ENCODE measurements at regions not wholly inside any gene's neighbourhood (a gene's known extent, or its start where the extent isn't known, plus 50 kb on each side); places are given as distances from the start of the nearest gene placed in this dataset.

DNA sequence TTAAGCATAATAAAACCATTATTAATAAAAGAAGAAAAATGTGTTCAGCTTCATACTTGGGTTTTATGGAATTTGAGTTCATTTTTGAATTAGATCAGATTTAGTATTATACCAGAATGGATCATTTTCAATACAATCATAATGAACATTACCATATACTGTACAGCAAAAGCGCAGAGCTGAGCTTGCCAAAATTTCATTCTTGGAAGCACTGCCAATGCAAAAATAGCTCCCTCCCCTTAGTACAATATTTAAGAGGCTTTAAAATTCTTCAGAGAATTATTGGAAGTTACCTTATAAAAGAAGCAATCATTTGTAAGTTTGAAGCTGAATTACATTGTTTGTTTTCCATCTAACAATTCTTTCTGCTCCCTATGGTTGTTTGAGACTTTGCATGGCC is 938.1 kb upstream of the SLC39A10 start:
- WGBS (ENCODE audit: low lambda C conversion rate, missing lambda C conversion rate): 100% methylated on average over 1 of the region's 1 CpG
- Histone ChIP-seq H3K27ac (no peak overlapping the region), H3K4me1 (ENCODE audit: insufficient read depth) (no peaks in the 10 kb centered on the region), H3K79me2 (no peaks in the 10 kb centered on the region), H3K27me3 (no peaks in the 10 kb centered on the region), H3K4me2 (no peak overlapping the region), H3K9me2 (replicated peaks; ENCODE audit: insufficient read depth) (no peaks in the 10 kb centered on the region), H3K36me3 (replicated peaks; ENCODE audit: insufficient read depth, low read depth) (no peaks in the 10 kb centered on the region), H3K9me3 (ENCODE audit: low read depth) (no peaks in the 10 kb centered on the region), H2AFZ (no peak overlapping the region), H4K20me1 (ENCODE audit: insufficient read depth, poor library complexity, severe bottlenecking) (no peaks in the 10 kb centered on the region), H3K4me3 (no peak overlapping the region)
- no peak for DNase-seq (ENCODE audit: low spot score)
- no peak for TF ChIP-seq EZH2 (IDR thresholded peaks at IDR 0.05; ENCODE audit: borderline replicate concordance)
- TF ChIP-seq, protein P1, sequence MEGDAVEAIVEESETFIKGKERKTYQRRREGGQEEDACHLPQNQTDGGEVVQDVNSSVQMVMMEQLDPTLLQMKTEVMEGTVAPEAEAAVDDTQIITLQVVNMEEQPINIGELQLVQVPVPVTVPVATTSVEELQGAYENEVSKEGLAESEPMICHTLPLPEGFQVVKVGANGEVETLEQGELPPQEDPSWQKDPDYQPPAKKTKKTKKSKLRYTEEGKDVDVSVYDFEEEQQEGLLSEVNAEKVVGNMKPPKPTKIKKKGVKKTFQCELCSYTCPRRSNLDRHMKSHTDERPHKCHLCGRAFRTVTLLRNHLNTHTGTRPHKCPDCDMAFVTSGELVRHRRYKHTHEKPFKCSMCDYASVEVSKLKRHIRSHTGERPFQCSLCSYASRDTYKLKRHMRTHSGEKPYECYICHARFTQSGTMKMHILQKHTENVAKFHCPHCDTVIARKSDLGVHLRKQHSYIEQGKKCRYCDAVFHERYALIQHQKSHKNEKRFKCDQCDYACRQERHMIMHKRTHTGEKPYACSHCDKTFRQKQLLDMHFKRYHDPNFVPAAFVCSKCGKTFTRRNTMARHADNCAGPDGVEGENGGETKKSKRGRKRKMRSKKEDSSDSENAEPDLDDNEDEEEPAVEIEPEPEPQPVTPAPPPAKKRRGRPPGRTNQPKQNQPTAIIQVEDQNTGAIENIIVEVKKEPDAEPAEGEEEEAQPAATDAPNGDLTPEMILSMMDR (IDR thresholded peaks at IDR 0.05; ENCODE audit: poor library complexity): no peak
- no peak for TF ChIP-seq EZH2phosphoT487 (IDR thresholded peaks at IDR 0.05; ENCODE audit: low read depth, severe bottlenecking, unreplicated experiment)

DNA sequence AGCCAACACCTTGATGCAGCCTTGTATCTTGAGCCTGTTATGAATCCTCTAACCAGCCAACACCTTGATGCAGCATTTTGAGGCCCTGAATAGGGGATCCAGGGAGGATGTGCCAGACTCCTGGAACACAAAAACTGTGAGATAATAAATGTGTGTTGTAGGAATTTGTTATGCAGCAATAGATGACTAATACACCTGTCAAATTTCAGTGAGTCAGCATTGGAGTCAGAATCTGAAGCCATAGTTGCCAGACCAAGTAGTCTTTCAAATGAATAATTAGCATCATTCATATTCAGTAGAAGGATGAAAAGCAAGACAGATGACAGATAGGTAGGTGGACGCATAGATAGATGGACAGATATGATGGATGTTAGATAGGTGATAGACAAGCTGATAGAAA is 942.5 kb upstream of the SLC39A10 start:
- Histone ChIP-seq H3K9me3 (ENCODE audit: low read depth) (no peaks in the 10 kb centered on the region), H3K4me3 (no peak overlapping the region), H3K4me1 (ENCODE audit: insufficient read depth) (no peaks in the 10 kb centered on the region), H3K9me2 (replicated peaks; ENCODE audit: insufficient read depth) (no peaks in the 10 kb centered on the region), H3K4me2 (no peak overlapping the region), H3K27ac (no peak overlapping the region), H3K36me3 (replicated peaks; ENCODE audit: insufficient read depth, low read depth) (no peaks in the 10 kb centered on the region), H3K79me2 (no peaks in the 10 kb centered on the region), H3K27me3 (no peaks in the 10 kb centered on the region), H2AFZ (no peak overlapping the region), H4K20me1 (ENCODE audit: insufficient read depth, poor library complexity, severe bottlenecking) (no peaks in the 10 kb centered on the region)
- WGBS (ENCODE audit: low lambda C conversion rate, missing lambda C conversion rate): 88% methylated on average over 1 of the region's 1 CpG
- TF ChIP-seq, protein P1 (IDR thresholded peaks at IDR 0.05; ENCODE audit: poor library complexity): no peak
- TF ChIP-seq EZH2 (IDR thresholded peaks at IDR 0.05; ENCODE audit: borderline replicate concordance): no peak
- TF ChIP-seq EZH2phosphoT487 (IDR thresholded peaks at IDR 0.05; ENCODE audit: low read depth, severe bottlenecking, unreplicated experiment): no peak
- no peak for DNase-seq (ENCODE audit: low spot score)

DNA sequence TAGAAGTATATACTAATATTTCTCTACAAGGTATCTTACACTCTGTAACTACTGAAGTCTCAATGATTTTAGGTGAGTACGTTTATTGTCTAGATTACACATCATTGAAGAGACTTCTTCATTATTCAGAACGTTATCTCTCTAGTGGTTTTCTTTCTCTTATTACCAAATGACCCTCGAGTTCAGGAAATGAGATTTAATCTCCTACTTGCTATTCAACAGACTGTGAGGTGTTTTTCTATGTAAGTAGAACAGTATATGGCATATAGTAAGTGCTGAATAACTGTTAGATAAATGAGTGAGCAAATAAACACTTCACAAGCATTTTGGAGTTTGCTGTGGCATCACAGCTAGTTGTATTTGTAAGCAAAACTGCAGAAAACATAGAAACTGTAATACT is 947.2 kb upstream of the SLC39A10 start:
- Histone ChIP-seq H3K9me3 (ENCODE audit: low read depth) (no peaks in the 10 kb centered on the region), H2AFZ (no peak overlapping the region), H3K4me1 (ENCODE audit: insufficient read depth) (no peaks in the 10 kb centered on the region), H3K4me2 (no peak overlapping the region), H3K79me2 (no peaks in the 10 kb centered on the region), H3K9me2 (replicated peaks; ENCODE audit: insufficient read depth) (no peaks in the 10 kb centered on the region), H3K27ac (no peak overlapping the region), H3K4me3 (no peak overlapping the region), H3K27me3 (no peaks in the 10 kb centered on the region), H4K20me1 (ENCODE audit: insufficient read depth, poor library complexity, severe bottlenecking) (no peaks in the 10 kb centered on the region), H3K36me3 (replicated peaks; ENCODE audit: insufficient read depth, low read depth) (no peaks in the 10 kb centered on the region)
- DNase-seq (ENCODE audit: low spot score): no peak
- WGBS (ENCODE audit: low lambda C conversion rate, missing lambda C conversion rate): 55% methylated on average over 3 of the region's 3 CpGs
- TF ChIP-seq EZH2phosphoT487 (IDR thresholded peaks at IDR 0.05; ENCODE audit: low read depth, severe bottlenecking, unreplicated experiment) (no peak), EZH2 (IDR thresholded peaks at IDR 0.05; ENCODE audit: borderline replicate concordance) (no peak)
- TF ChIP-seq, protein P1 (IDR thresholded peaks at IDR 0.05; ENCODE audit: poor library complexity): no peak

DNA sequence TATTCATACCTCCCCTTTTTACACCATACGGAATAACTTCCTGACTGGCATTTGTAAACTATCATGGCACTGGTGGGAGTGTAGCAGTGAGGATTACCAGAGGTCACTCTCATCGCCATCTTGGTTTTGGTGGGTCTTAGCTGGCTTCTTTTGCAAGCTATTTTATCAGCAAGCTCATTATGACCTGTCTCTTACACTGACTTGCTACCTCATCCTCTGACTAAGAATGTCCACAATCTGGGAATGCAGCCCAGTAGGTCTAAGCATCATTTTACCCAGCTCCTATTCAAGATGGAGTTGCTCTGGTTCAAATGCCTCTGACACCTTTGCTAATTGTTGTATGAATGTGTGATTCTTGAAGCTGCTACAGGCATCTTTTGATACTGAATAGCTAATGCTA is 950.8 kb upstream of the SLC39A10 start:
- no peak overlapping the region for H3K4me2 ChIP-seq
- no peak overlapping the region for H2AFZ ChIP-seq
- H3K36me3 ChIP-seq (replicated peaks; ENCODE audit: insufficient read depth, low read depth): no peaks in the 10 kb centered on the region
- DNase-seq (ENCODE audit: low spot score): no peak
- H3K9me2 ChIP-seq (replicated peaks; ENCODE audit: insufficient read depth): no peaks in the 10 kb centered on the region
- WGBS (ENCODE audit: low lambda C conversion rate, missing lambda C conversion rate): 39% methylated on average over 2 of the region's 2 CpGs
- TF ChIP-seq, protein P1 (IDR thresholded peaks at IDR 0.05; ENCODE audit: poor library complexity): no peak
- no peak for TF ChIP-seq EZH2 (IDR thresholded peaks at IDR 0.05; ENCODE audit: borderline replicate concordance)
- no peak for TF ChIP-seq EZH2phosphoT487 (IDR thresholded peaks at IDR 0.05; ENCODE audit: low read depth, severe bottlenecking, unreplicated experiment)
- no peaks in the 10 kb centered on the region for H3K9me3 ChIP-seq (ENCODE audit: low read depth)
- no peak overlapping the region for H3K4me3 ChIP-seq
- H3K27me3 ChIP-seq: no peaks in the 10 kb centered on the region
- no peak overlapping the region for H3K27ac ChIP-seq
- no peaks in the 10 kb centered on the region for H3K4me1 ChIP-seq (ENCODE audit: insufficient read depth)
- H4K20me1 ChIP-seq (ENCODE audit: insufficient read depth, poor library complexity, severe bottlenecking): no peaks in the 10 kb centered on the region
- H3K79me2 ChIP-seq: no peaks in the 10 kb centered on the region

Measured in hepatocyte (in vitro differentiated cells).